Spleen (tissue), 3 donors: ENCODE measurements at regions not wholly inside any gene's neighbourhood (a gene's known extent, or its start where the extent isn't known, plus 50 kb on each side); places are given as distances from the start of the nearest gene placed in this dataset.
"Not testable (repeated sequence)": the region's sequence is repeated elsewhere in the genome, so short reads cannot be mapped to it uniquely, and the experiment has no call there.

Source experiments
- POLR2A ChIP-seq, 3 donors: fragments of 450-650 bp; IDR thresholded peaks; one replicate each; pipeline ENCODE4 v1.5.1; 2017; ENCODE audit warnings: antibody characterized with exemption in 3 of 3, mild to moderate bottlenecking in 1 of 3
- POLR2AphosphoS5 ChIP-seq, 3 donors: sonication (generic); formaldehyde crosslinking; IDR thresholded peaks; one replicate each; pipeline ENCODE4 v1.5.1; 2017; ENCODE audit warnings: antibody characterized with exemption in 3 of 3

GRCh38 chr4:23961395-23961794, 71.5 kb upstream of the PPARGC1A start:
- not testable (repeated sequence) for TF ChIP-seq POLR2AphosphoS5, POLR2A (IDR thresholded peaks at IDR 0.05)
